ENCODE measurements at regions not wholly inside any gene's neighbourhood (a gene's known extent, or its start where the extent isn't known, plus 50 kb on each side); places are given as distances from the start of the nearest gene placed in this dataset.

DNA sequence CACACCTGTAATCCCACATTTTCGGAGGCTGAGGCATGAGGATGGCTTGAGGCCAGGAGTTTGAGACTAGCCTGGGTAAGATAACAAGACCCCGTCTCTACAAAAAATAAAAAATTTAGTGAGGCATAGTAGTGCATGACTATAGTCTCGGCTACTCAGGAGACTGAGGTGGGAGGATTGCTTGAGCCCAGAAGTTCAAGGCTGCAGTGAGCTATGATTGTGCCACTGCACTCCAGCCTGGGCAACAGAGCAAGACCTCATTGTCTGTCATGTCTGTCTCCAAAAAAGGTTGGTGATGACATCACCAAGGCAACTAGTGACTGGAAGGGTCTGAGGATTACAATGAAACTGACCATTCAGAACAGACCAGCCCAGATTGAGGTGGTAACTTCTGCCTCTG lies 83.5 kb upstream of the COCH start:
- Histone ChIP-seq H3K27ac (ENCODE audit: insufficient read depth, low read length) (no peak overlapping the region), H3K9ac (ENCODE audit: low read depth, low read length) (no peak overlapping the region), H4K5ac (ENCODE audit: low read depth, low read length) (no peak overlapping the region), H3K18ac (ENCODE audit: low read depth, low read length) (no peak overlapping the region), H2BK15ac (ENCODE audit: low read depth, low read length) (no peak overlapping the region), H3K36me3 (ENCODE audit: control insufficient read depth, insufficient read depth, low read length) (no peaks in the 10 kb centered on the region), H3K9me3 (ENCODE audit: control insufficient read depth, insufficient read depth, low read length) (no peaks in the 10 kb centered on the region), H3K4me2 (ENCODE audit: low read depth, low read length) (no peak overlapping the region), H2AFZ (replicated peaks; ENCODE audit: low read length, poor library complexity) (no peak overlapping the region), H4K8ac (ENCODE audit: low read depth in 2 of 2, low read length in 2 of 2) (no peak overlapping the region), H3K4me1 (ENCODE audit: control insufficient read depth, insufficient read depth, low read length) (no peaks in the 10 kb centered on the region), H3K14ac (replicated peaks; ENCODE audit: low read depth, low read length) (no peak overlapping the region), H3K4me3 (ENCODE audit: insufficient read depth, low read depth, low read length) (no peak overlapping the region), H2AK9ac (replicated peaks; ENCODE audit: low read depth, low read length, poor library complexity) (no peak overlapping the region), H3K4ac (ENCODE audit: low read depth, low read length) (no peak overlapping the region), H2BK5ac (ENCODE audit: low read depth, low read length, poor library complexity, severe bottlenecking) (no peak overlapping the region), H3K79me1 (ENCODE audit: low read depth in 1 of 2, low read length in 2 of 2) (no peaks in the 10 kb centered on the region), H2AK5ac (ENCODE audit: low read depth, low read length) (no peak overlapping the region), H3K27me3 (ENCODE audit: control insufficient read depth, insufficient read depth, low read length) (no peaks in the 10 kb centered on the region; the same call in 1 of the 2 replicates), H3K23ac (ENCODE audit: low read depth, low read length) (no peak overlapping the region), H2BK20ac (ENCODE audit: low read depth, low read length) (no peak overlapping the region), H4K20me1 (ENCODE audit: insufficient read depth, low read length) (no peaks in the 10 kb centered on the region), H3K9me1 (ENCODE audit: insufficient read depth, low read length) (no peaks in the 10 kb centered on the region), H3K56ac (ENCODE audit: extremely low read depth, insufficient read depth, low read length) (no peak overlapping the region), H4K91ac (ENCODE audit: insufficient read depth, low read depth, low read length) (no peak overlapping the region), H2BK120ac (ENCODE audit: low read depth, low read length) (no peak overlapping the region)
- in situ Hi-C loops (cut with MboI; ENCODE audit: low sequenced_read_pairs): no loop called here
- 53% methylated on average over 2 of the region's 3 CpGs; no CpG with 5 or more reads in 1 of the 2 experiments for WGBS, 2 experiments (ENCODE audit: extremely low coverage in 2 of 2, insufficient read length in 1 of 2)
- ATAC-seq (ENCODE audit: low read depth) (no peak), DNase-seq (no peak)
- ChIA-PET CTCF (no interaction called here), POLR2A (ENCODE audit: unreplicated experiment) (no interaction called here)
- intact Hi-C loops (cut with micrococcal nuclease): no loop called here
- dilution Hi-C loops (cut with HindIII; ENCODE audit: low sequenced_read_pairs, unreplicated experiment): no loop called here
- no TSS peak for BruUV-seq (replicated peaks)
- TF ChIP-seq BHLHE40 (IDR thresholded peaks at IDR 0.05; ENCODE audit: low read depth, low read length): no peak
- TF ChIP-seq RFX5 (IDR thresholded peaks at IDR 0.05; ENCODE audit: low read depth, low read length): no peak

All from IMR-90 (cell line).